ENCODE measurements at regions not wholly inside any gene's neighbourhood (a gene's known extent, or its start where the extent isn't known, plus 50 kb on each side); places are given as distances from the start of the nearest gene placed in this dataset.

DNA sequence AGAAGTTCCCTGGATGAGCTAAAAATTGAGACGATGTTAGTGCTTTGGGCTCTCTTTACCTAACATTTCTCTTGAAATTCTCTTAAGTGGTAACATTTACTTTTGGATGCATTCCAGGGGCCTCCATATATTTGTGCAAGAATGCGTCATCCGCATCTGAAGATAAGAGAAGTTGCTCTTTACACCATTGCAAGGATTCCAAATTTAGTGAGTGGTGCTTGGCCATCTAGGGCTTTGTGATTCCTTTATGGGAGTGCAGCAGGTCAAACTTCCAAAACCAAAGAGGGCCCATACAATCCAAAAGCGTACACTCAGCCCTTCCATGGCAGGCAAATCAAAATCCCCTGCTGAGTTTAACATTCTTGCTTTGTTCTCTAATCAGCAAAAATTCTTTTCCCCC, 102.0 kb upstream of the DMAC1 start:
- no peak for DNase-seq (ENCODE audit: low read depth)
- no peak for TF ChIP-seq CTCF (IDR thresholded peaks at IDR 0.05; ENCODE audit: insufficient read depth, low read depth, low read length)
- no peak overlapping the region for H3K4me3 ChIP-seq (ENCODE audit: low read depth, low read length)
- H3K36me3 ChIP-seq (ENCODE audit: control insufficient read depth, insufficient read depth, low read length): no peaks in the 10 kb centered on the region
- H3K27me3 ChIP-seq (ENCODE audit: control insufficient read depth, insufficient read depth, low read length): no peaks in the 10 kb centered on the region
- POLR2A ChIA-PET: no interaction called here
- CTCF ChIA-PET: no interaction called here

- no peak for DNase-seq (ENCODE audit: low read depth)
- no peak for TF ChIP-seq CTCF (IDR thresholded peaks at IDR 0.05; ENCODE audit: insufficient read depth, low read depth, low read length)
Measured at GRCh38 chr9:7900541-7900940, 101.0 kb upstream of the DMAC1 start.

GRCh38 chr9:7899753-7900152, 100.2 kb upstream of the DMAC1 start:
- no peak for TF ChIP-seq CTCF (IDR thresholded peaks at IDR 0.05; ENCODE audit: insufficient read depth, low read depth, low read length)
- Histone ChIP-seq H3K36me3 (ENCODE audit: control insufficient read depth, insufficient read depth, low read length) (no peaks in the 10 kb centered on the region), H3K4me3 (ENCODE audit: low read depth, low read length) (no peak overlapping the region), H3K27me3 (ENCODE audit: control insufficient read depth, insufficient read depth, low read length) (no peaks in the 10 kb centered on the region)
- POLR2A ChIA-PET: no interaction called here
- no peak for DNase-seq (ENCODE audit: low read depth)
- CTCF ChIA-PET: no interaction called here

More at GRCh38 chr9:7900541-7900940, 101.0 kb upstream of the DMAC1 start:
- no peaks in the 10 kb centered on the region for H3K27me3 ChIP-seq (ENCODE audit: control insufficient read depth, insufficient read depth, low read length)
- no peaks in the 10 kb centered on the region for H3K36me3 ChIP-seq (ENCODE audit: control insufficient read depth, insufficient read depth, low read length)
- POLR2A ChIA-PET: no interaction called here
- CTCF ChIA-PET: no interaction called here
- no peak overlapping the region for H3K4me3 ChIP-seq (ENCODE audit: low read depth, low read length)

- ChIA-PET POLR2A (no interaction called here), CTCF (no interaction called here)
- H3K4me3 ChIP-seq (ENCODE audit: low read depth, low read length): no peak overlapping the region
- no peaks in the 10 kb centered on the region for H3K36me3 ChIP-seq (ENCODE audit: control insufficient read depth, insufficient read depth, low read length)
- DNase-seq (ENCODE audit: low read depth): no peak
- no peaks in the 10 kb centered on the region for H3K27me3 ChIP-seq (ENCODE audit: control insufficient read depth, insufficient read depth, low read length)
- no peak for TF ChIP-seq CTCF (IDR thresholded peaks at IDR 0.05; ENCODE audit: insufficient read depth, low read depth, low read length)
Measured at GRCh38 chr9:7894231-7894630, 94.7 kb upstream of the DMAC1 start.

- POLR2A ChIA-PET: no interaction called here
- CTCF ChIA-PET: interaction anchor here (0.6 kb wide), 1 partner anchor 1134 kb away, joined by 3 read pairs; no protein-coding TSS in a partner anchor
- Histone ChIP-seq H3K4me3 (ENCODE audit: low read depth, low read length) (no peak overlapping the region), H3K27me3 (ENCODE audit: control insufficient read depth, insufficient read depth, low read length) (no peaks in the 10 kb centered on the region), H3K36me3 (ENCODE audit: control insufficient read depth, insufficient read depth, low read length) (no peaks in the 10 kb centered on the region)
- no peak for DNase-seq (ENCODE audit: low read depth)
- no peak for TF ChIP-seq CTCF (IDR thresholded peaks at IDR 0.05; ENCODE audit: insufficient read depth, low read depth, low read length)
Measured at GRCh38 chr9:7892975-7893374, 93.4 kb upstream of the DMAC1 start.

Measured in BJ (cell line).